HepG2 (cell line): ENCODE measurements at regions not wholly inside any gene's neighbourhood (a gene's known extent, or its start where the extent isn't known, plus 50 kb on each side); places are given as distances from the start of the nearest gene placed in this dataset.
A peak's percentile ranks its signal among the peaks of the same experiment; 100 is the strongest.

Experiments used
- POLR2A ChIP-seq, 2 experiments: IDR thresholded peaks; 2 replicates each; pipeline ENCODE4 v1.6.1; 2011; ENCODE audit warnings: low read depth in 2 of 2, low read length in 2 of 2, mild to moderate bottlenecking in 1 of 2, moderate library complexity in 1 of 2; ENCODE audit not compliant: insufficient read depth in 1 of 2
- ZBTB42 ChIP-seq: sonication (generic); formaldehyde crosslinking; IDR thresholded peaks from 2 replicates; pipeline ENCODE4 v1.5.0; 2020; ENCODE audit warnings: mild to moderate bottlenecking, missing genetic modification reagents
- ZFP41 ChIP-seq: sonication (generic); formaldehyde crosslinking; IDR thresholded peaks from 2 replicates; pipeline ENCODE4 v1.4.0; 2020; ENCODE audit warnings: mild to moderate bottlenecking, missing genetic modification reagents, borderline replicate concordance
- ZNF143 ChIP-seq: sonication (generic); formaldehyde crosslinking; IDR thresholded peaks from 2 replicates; pipeline ENCODE4 v1.4.0; 2020; ENCODE audit warnings: missing genetic modification reagents
- TF ChIP-seq, protein P1 (sequence below): IDR thresholded peaks from 2 replicates; pipeline ENCODE4 v1.6.1; 2016; ENCODE audit warnings: missing compliant biosample characterization, missing genetic modification reagents, borderline replicate concordance

DNA sequence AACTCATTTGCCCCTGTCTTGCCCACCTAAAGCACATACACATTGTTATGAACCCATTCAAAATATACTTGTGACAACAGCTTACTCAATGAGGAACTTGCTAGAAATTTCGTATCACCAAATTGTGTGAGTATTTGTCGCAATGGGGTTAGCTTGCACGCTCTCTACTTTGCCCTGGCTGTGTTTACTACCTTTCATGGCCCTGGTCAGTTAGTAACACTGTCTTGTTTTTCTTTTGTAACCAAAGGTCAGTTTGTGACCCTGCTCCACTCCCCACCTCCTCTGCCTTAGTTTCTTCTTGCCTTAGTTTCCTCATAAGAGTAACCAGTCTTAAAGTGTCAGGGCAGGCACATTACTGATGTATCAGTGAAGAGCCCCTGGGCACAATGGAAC, 205.8 kb upstream of the EEA1 start:
- TF ChIP-seq ZNF143, result peak; percentile 35; the same call in 1 of the 2 replicates
- TF ChIP-seq, protein P1, sequence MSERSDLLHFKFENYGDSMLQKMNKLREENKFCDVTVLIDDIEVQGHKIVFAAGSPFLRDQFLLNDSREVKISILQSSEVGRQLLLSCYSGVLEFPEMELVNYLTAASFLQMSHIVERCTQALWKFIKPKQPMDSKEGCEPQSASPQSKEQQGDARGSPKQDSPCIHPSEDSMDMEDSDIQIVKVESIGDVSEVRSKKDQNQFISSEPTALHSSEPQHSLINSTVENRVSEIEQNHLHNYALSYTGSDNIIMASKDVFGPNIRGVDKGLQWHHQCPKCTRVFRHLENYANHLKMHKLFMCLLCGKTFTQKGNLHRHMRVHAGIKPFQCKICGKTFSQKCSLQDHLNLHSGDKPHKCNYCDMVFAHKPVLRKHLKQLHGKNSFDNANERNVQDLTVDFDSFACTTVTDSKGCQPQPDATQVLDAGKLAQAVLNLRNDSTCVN (CRISPR knock-in tag), result no peak
- no peak for TF ChIP-seq POLR2A (IDR thresholded peaks at IDR 0.05; ENCODE audit: insufficient read depth in 1 of 2, low read depth in 2 of 2, low read length in 2 of 2)
- TF ChIP-seq ZBTB42 (CRISPR knock-in tag), result no peak
- TF ChIP-seq ZFP41, result no peak
